ENCODE measurements at regions not wholly inside any gene's neighbourhood (a gene's known extent, or its start where the extent isn't known, plus 50 kb on each side); places are given as distances from the start of the nearest gene placed in this dataset.

DNA sequence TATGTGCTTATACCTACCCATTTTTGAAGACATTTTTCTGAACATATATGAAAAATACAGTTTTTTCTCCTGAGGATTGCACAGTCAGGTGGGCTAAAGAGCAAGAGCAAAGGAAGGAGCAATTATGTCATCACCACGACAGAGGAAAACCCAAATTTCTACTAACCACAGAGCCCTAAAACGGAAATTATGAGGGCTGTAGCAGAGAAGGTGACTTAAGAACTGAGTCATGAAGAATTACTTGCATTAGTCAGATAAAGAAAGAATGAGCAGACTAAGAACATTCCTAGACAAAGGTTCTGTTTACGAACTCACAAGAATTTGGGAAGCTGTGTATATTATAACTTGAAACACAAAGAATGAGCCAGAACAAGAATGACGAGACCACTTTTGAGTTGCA, 974.4 kb downstream of the NXPH1 start:
- Mint-ChIP-seq H3K36me3 (no peaks in the 10 kb centered on the region), H3K4me3 (no peak overlapping the region), H3K27ac (no peak overlapping the region), H3K9me3 (peaks cover 0 to 10% (median 5%) of the 10 kb centered on the region in 3 donors), H3K4me1 (no peaks in the 10 kb centered on the region), H3K27me3 (no peaks in the 10 kb centered on the region)
- no peak overlapping the region for H3K4me3 ChIP-seq (ENCODE audit: control insufficient read depth in 1 of 2, extremely low read depth in 1 of 2, low read length in 1 of 2)
- WGBS (ENCODE audit: insufficient coverage): no CpG with 5 or more reads among the region's 4 CpGs
- H3K27ac ChIP-seq (ENCODE audit: low read length): no peak overlapping the region
- ATAC-seq (replicated peaks in 1 of 4): no peak
- no peaks in the 10 kb centered on the region for H3K36me3 ChIP-seq (ENCODE audit: control insufficient read depth in 2 of 2, extremely low read depth in 1 of 2, insufficient read depth in 1 of 2, low read length in 1 of 2)
- H3K27me3 ChIP-seq (replicated peaks in 1 of 2; ENCODE audit: control insufficient read depth in 2 of 2, extremely low read depth in 1 of 2, insufficient read depth in 2 of 2, low read length in 1 of 2): no peaks in the 10 kb centered on the region
- no peaks in the 10 kb centered on the region for H3K4me1 ChIP-seq (ENCODE audit: control insufficient read depth in 1 of 2, extremely low read depth in 1 of 2, insufficient read depth in 2 of 2, low read length in 2 of 2)
- no peak for DNase-seq
- POLR2A ChIA-PET: interaction anchor here in 1 of 2 donors (0.6 kb wide), 1 partner anchor 875 kb away, joined by 3 read pairs; no protein-coding TSS in a partner anchor
- H3K9me3 ChIP-seq: no peaks in the 10 kb centered on the region
- CTCF ChIA-PET: no interaction called here

DNA sequence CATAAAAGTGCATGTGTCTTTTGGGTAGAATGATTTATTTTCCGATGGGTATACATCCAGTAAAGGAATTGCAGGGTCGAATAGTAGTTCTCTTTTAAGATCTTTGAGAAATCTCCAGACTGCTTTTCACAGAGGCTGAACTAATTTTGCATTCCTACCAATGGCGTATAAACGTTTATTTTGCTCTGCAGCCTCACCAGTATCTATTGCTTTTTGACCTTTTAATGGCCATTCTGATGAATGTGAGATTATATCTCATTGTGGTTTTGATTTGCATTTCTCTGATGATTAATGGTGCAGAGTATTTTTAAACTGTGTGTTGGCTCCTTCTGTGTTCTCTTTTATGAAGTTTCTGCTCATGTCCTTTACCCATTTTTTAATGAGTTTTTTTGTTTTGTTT, 1020.1 kb downstream of the NXPH1 start:
- no peaks in the 10 kb centered on the region for H3K4me1 Mint-ChIP-seq
- peaks cover 5 to 15% (median 8%) of the 10 kb centered on the region in 3 donors for H3K9me3 Mint-ChIP-seq
- no peaks in the 10 kb centered on the region for H3K36me3 Mint-ChIP-seq
- no peak overlapping the region for H3K4me3 Mint-ChIP-seq
- no peaks in the 10 kb centered on the region for H3K9me3 ChIP-seq
- no peak overlapping the region for H3K27ac Mint-ChIP-seq
- no peaks in the 10 kb centered on the region for H3K27me3 Mint-ChIP-seq
- H3K27ac ChIP-seq (ENCODE audit: low read length): no peak overlapping the region
- no CpG with 5 or more reads among the region's 4 CpGs for WGBS (ENCODE audit: insufficient coverage)
- POLR2A ChIA-PET: no interaction called here
- DNase-seq: no peak
- ATAC-seq (replicated peaks in 1 of 4): no peak
- H3K4me3 ChIP-seq (ENCODE audit: control insufficient read depth in 1 of 2, extremely low read depth in 1 of 2, low read length in 1 of 2): no peak overlapping the region
- H3K27me3 ChIP-seq (replicated peaks in 1 of 2; ENCODE audit: control insufficient read depth in 2 of 2, extremely low read depth in 1 of 2, insufficient read depth in 2 of 2, low read length in 1 of 2): no peaks in the 10 kb centered on the region
- no peaks in the 10 kb centered on the region for H3K36me3 ChIP-seq (ENCODE audit: control insufficient read depth in 2 of 2, extremely low read depth in 1 of 2, insufficient read depth in 1 of 2, low read length in 1 of 2)
- CTCF ChIA-PET: no interaction called here
- H3K4me1 ChIP-seq (ENCODE audit: control insufficient read depth in 1 of 2, extremely low read depth in 1 of 2, insufficient read depth in 2 of 2, low read length in 2 of 2): no peaks in the 10 kb centered on the region

DNA sequence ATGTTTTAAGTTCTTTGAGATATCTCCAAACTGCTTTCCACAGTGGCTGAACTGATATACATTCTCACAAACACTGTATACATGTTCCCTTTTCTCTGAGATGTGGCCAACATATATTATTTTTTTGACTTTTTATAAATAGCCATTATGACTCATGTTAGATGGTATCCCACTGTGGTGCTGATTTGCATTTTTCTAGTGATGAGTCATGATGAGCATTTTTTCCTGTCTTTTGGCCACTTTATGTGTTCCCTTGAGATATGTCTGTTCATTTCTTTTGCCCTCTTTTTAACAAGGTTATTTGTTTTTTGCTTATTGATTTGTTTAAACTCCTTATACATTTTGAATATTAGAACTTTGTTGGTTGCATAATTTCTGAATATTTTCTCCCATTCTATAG, 1055.1 kb downstream of the NXPH1 start:
- H3K4me3 Mint-ChIP-seq: no peak overlapping the region
- H3K4me1 Mint-ChIP-seq: no peaks in the 10 kb centered on the region
- Histone ChIP-seq H3K27ac (ENCODE audit: low read length) (no peak overlapping the region), H3K4me1 (ENCODE audit: control insufficient read depth in 1 of 2, extremely low read depth in 1 of 2, insufficient read depth in 2 of 2, low read length in 2 of 2) (no peaks in the 10 kb centered on the region), H3K4me3 (ENCODE audit: control insufficient read depth in 1 of 2, extremely low read depth in 1 of 2, low read length in 1 of 2) (no peak overlapping the region), H3K9me3 (no peaks in the 10 kb centered on the region), H3K27me3 (replicated peaks in 1 of 2; ENCODE audit: control insufficient read depth in 2 of 2, extremely low read depth in 1 of 2, insufficient read depth in 2 of 2, low read length in 1 of 2) (no peaks in the 10 kb centered on the region), H3K36me3 (ENCODE audit: control insufficient read depth in 2 of 2, extremely low read depth in 1 of 2, insufficient read depth in 1 of 2, low read length in 1 of 2) (no peaks in the 10 kb centered on the region)
- ChIA-PET CTCF (no interaction called here), POLR2A (no interaction called here)
- H3K9me3 Mint-ChIP-seq: peaks cover 20 to 33% (median 26%) of the 10 kb centered on the region in 3 donors
- H3K27ac Mint-ChIP-seq: no peak overlapping the region
- ATAC-seq (replicated peaks in 1 of 4) (no peak), DNase-seq (no peak)
- H3K27me3 Mint-ChIP-seq: no peaks in the 10 kb centered on the region
- no peaks in the 10 kb centered on the region for H3K36me3 Mint-ChIP-seq

DNA sequence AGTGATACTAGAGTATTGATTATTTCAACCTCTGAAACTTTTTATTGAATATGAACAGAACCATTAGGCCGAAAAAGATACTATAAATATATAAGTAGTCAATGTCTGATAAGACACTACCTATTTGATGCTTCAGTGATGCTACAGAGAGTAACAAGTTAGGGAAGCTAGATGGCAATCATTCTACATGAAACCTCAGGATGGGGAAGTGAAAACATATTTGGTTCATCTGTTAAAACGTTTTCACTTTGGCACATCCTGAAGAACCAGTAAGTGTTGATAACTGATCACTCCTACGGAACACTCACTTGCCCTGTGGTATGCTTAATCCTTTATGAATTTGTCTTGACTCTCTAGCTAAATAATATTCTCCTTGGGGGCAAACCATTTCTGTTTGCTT, 1064.9 kb downstream of the NXPH1 start:
- Histone ChIP-seq H3K27me3 (replicated peaks in 1 of 2; ENCODE audit: control insufficient read depth in 2 of 2, extremely low read depth in 1 of 2, insufficient read depth in 2 of 2, low read length in 1 of 2) (no peaks in the 10 kb centered on the region), H3K36me3 (ENCODE audit: control insufficient read depth in 2 of 2, extremely low read depth in 1 of 2, insufficient read depth in 1 of 2, low read length in 1 of 2) (no peaks in the 10 kb centered on the region), H3K4me3 (ENCODE audit: control insufficient read depth in 1 of 2, extremely low read depth in 1 of 2, low read length in 1 of 2) (no peak overlapping the region), H3K9me3 (no peaks in the 10 kb centered on the region), H3K27ac (ENCODE audit: low read length) (no peak overlapping the region), H3K4me1 (ENCODE audit: control insufficient read depth in 1 of 2, extremely low read depth in 1 of 2, insufficient read depth in 2 of 2, low read length in 2 of 2) (no peaks in the 10 kb centered on the region)
- Mint-ChIP-seq H3K36me3 (no peaks in the 10 kb centered on the region), H3K27me3 (no peaks in the 10 kb centered on the region), H3K4me3 (no peak overlapping the region), H3K4me1 (no peaks in the 10 kb centered on the region), H3K27ac (no peak overlapping the region), H3K9me3 (peaks cover 4 to 22% (median 15%) of the 10 kb centered on the region in 3 donors)
- no CpG with 5 or more reads among the region's 3 CpGs for WGBS (ENCODE audit: insufficient coverage)
- DNase-seq: no peak
- ChIA-PET POLR2A (no interaction called here), CTCF (no interaction called here)
- no peak for ATAC-seq (replicated peaks in 1 of 4)

GRCh38 chr7:9502269-9502668, 1068.9 kb downstream of the NXPH1 start:
- H3K27ac Mint-ChIP-seq: no peak overlapping the region
- POLR2A ChIA-PET: no interaction called here
- H3K4me1 Mint-ChIP-seq: no peaks in the 10 kb centered on the region
- no CpG with 5 or more reads among the region's 1 CpG for WGBS (ENCODE audit: insufficient coverage)
- H3K36me3 Mint-ChIP-seq: no peaks in the 10 kb centered on the region
- ATAC-seq (replicated peaks in 1 of 4) (no peak), DNase-seq (no peak)
- H3K27me3 Mint-ChIP-seq: no peaks in the 10 kb centered on the region
- Histone ChIP-seq H3K36me3 (ENCODE audit: control insufficient read depth in 2 of 2, extremely low read depth in 1 of 2, insufficient read depth in 1 of 2, low read length in 1 of 2) (no peaks in the 10 kb centered on the region), H3K27me3 (replicated peaks in 1 of 2; ENCODE audit: control insufficient read depth in 2 of 2, extremely low read depth in 1 of 2, insufficient read depth in 2 of 2, low read length in 1 of 2) (no peaks in the 10 kb centered on the region), H3K4me1 (ENCODE audit: control insufficient read depth in 1 of 2, extremely low read depth in 1 of 2, insufficient read depth in 2 of 2, low read length in 2 of 2) (no peaks in the 10 kb centered on the region), H3K27ac (ENCODE audit: low read length) (no peak overlapping the region), H3K4me3 (ENCODE audit: control insufficient read depth in 1 of 2, extremely low read depth in 1 of 2, low read length in 1 of 2) (no peak overlapping the region), H3K9me3 (no peaks in the 10 kb centered on the region)
- peaks cover 7 to 34% (median 23%) of the 10 kb centered on the region in 3 donors for H3K9me3 Mint-ChIP-seq
- CTCF ChIA-PET: no interaction called here
- no peak overlapping the region for H3K4me3 Mint-ChIP-seq

DNA sequence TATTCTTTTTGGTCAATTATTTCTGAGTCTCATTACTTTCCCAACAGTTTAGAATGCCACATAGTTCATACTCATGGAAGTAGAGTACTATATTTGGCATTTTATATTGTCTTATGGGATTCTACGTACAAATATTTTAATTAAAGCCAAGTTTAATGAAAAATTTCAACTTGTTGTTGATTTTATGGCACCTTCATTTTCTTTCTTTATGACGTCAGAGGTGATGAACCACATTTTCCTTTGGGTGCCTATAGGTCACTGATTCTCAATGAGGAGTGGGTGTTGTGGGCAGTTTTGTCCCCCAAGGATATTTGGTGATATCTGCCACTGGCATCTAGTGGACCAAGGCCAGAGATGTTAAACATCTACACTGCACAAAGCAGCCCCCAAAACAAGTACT, 1071.3 kb downstream of the NXPH1 start:
- ChIA-PET CTCF (no interaction called here), POLR2A (interaction anchor here in 1 of 2 donors (0.6 kb wide), 1 partner anchor 1280 kb away, joined by 5 read pairs; no protein-coding TSS in a partner anchor)
- H3K27me3 ChIP-seq (replicated peaks in 1 of 2; ENCODE audit: control insufficient read depth in 2 of 2, extremely low read depth in 1 of 2, insufficient read depth in 2 of 2, low read length in 1 of 2): no peaks in the 10 kb centered on the region
- Mint-ChIP-seq H3K36me3 (no peaks in the 10 kb centered on the region), H3K9me3 (peaks cover 7 to 28% (median 19%) of the 10 kb centered on the region in 3 donors), H3K27me3 (no peaks in the 10 kb centered on the region), H3K4me1 (no peaks in the 10 kb centered on the region), H3K27ac (no peak overlapping the region), H3K4me3 (no peak overlapping the region)
- no peaks in the 10 kb centered on the region for H3K4me1 ChIP-seq (ENCODE audit: control insufficient read depth in 1 of 2, extremely low read depth in 1 of 2, insufficient read depth in 2 of 2, low read length in 2 of 2)
- H3K4me3 ChIP-seq (ENCODE audit: control insufficient read depth in 1 of 2, extremely low read depth in 1 of 2, low read length in 1 of 2): no peak overlapping the region
- WGBS (ENCODE audit: insufficient coverage): no CpG with 5 or more reads among the region's 2 CpGs
- H3K27ac ChIP-seq (ENCODE audit: low read length): no peak overlapping the region
- no peaks in the 10 kb centered on the region for H3K36me3 ChIP-seq (ENCODE audit: control insufficient read depth in 2 of 2, extremely low read depth in 1 of 2, insufficient read depth in 1 of 2, low read length in 1 of 2)
- no peak for DNase-seq
- no peak for ATAC-seq (replicated peaks in 1 of 4)
- H3K9me3 ChIP-seq: no peaks in the 10 kb centered on the region

DNA sequence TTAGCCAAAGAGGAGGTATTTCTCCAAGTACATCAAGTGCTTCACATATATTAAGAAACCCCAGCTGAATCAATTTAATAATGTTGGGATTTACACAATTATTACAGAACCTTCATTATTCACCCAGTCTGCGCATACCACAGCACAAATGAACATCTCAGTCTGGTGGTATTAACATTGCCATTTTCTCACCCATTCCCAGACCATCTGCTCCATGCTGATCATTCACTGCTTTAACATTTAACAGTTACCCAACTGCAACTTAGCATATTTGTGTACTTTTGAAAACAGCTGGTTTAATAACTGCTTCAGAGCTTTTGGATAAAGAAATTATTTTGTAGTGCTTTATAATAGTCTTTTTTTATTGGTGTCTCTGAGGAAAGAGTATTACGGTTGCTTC, 1072.1 kb downstream of the NXPH1 start:
- Mint-ChIP-seq H3K27ac (no peak overlapping the region), H3K9me3 (peaks cover 7 to 25% (median 16%) of the 10 kb centered on the region in 3 donors), H3K4me3 (no peak overlapping the region), H3K27me3 (no peaks in the 10 kb centered on the region), H3K36me3 (no peaks in the 10 kb centered on the region), H3K4me1 (no peaks in the 10 kb centered on the region)
- Histone ChIP-seq H3K4me1 (ENCODE audit: control insufficient read depth in 1 of 2, extremely low read depth in 1 of 2, insufficient read depth in 2 of 2, low read length in 2 of 2) (no peaks in the 10 kb centered on the region), H3K27me3 (replicated peaks in 1 of 2; ENCODE audit: control insufficient read depth in 2 of 2, extremely low read depth in 1 of 2, insufficient read depth in 2 of 2, low read length in 1 of 2) (no peaks in the 10 kb centered on the region), H3K36me3 (ENCODE audit: control insufficient read depth in 2 of 2, extremely low read depth in 1 of 2, insufficient read depth in 1 of 2, low read length in 1 of 2) (no peaks in the 10 kb centered on the region), H3K9me3 (no peaks in the 10 kb centered on the region), H3K27ac (ENCODE audit: low read length) (no peak overlapping the region), H3K4me3 (ENCODE audit: control insufficient read depth in 1 of 2, extremely low read depth in 1 of 2, low read length in 1 of 2) (no peak overlapping the region)
- POLR2A ChIA-PET: no interaction called here
- no peak for ATAC-seq (replicated peaks in 1 of 4)
- no peak for DNase-seq
- WGBS (ENCODE audit: insufficient coverage): no CpG with 5 or more reads among the region's 2 CpGs
- CTCF ChIA-PET: no interaction called here

Measured in T-cell (primary cell).